GM12864 (cell line): ENCODE measurements at regions not wholly inside any gene's neighbourhood (a gene's known extent, or its start where the extent isn't known, plus 50 kb on each side); places are given as distances from the start of the nearest gene placed in this dataset.
"Not testable (repeated sequence)": the region's sequence is repeated elsewhere in the genome, so short reads cannot be mapped to it uniquely, and the experiment has no call there.

ENCODE experiments used
- DNase-seq: peaks from one replicate; pipeline ENCODE4 v3.0.0-alpha.2; 2011; ENCODE audit warnings: low read depth
- H3K4me3 ChIP-seq: 2 replicates; pipeline ENCODE4 v1.5.1; 2011; ENCODE audit warnings: mild to moderate bottlenecking, low read depth, low read length, control low read depth
- CTCF ChIP-seq: IDR thresholded peaks from 2 replicates; pipeline ENCODE4 v1.5.1; 2011; ENCODE audit warnings: low read depth, mild to moderate bottlenecking, moderate library complexity, low read length, control low read depth, inconsistent platforms; ENCODE audit errors: missing control alignments

GRCh38 chr1:115507901-115508300 is 133.9 kb upstream of the VANGL1 start:
- no peak for DNase-seq
- TF ChIP-seq CTCF = no peak
- no peak overlapping the region for H3K4me3 ChIP-seq

- TF ChIP-seq CTCF = peak; percentile 36
- DNase-seq = no peak
- H3K4me3 ChIP-seq = no peak overlapping the region
Measured at GRCh38 chr1:115506924-115507589, 134.7 kb upstream of the VANGL1 start.

GRCh38 chr1:115506518-115506917 is 135.3 kb upstream of the VANGL1 start:
- no peak overlapping the region for H3K4me3 ChIP-seq
- no peak for TF ChIP-seq CTCF
- DNase-seq = no peak

- no peak for TF ChIP-seq CTCF
- H3K4me3 ChIP-seq = no peak overlapping the region
- DNase-seq = no peak
Measured at GRCh38 chr1:115505148-115505571, 136.6 kb upstream of the VANGL1 start.

GRCh38 chr1:115502183-115502582 is 139.6 kb upstream of the VANGL1 start:
- H3K4me3 ChIP-seq, DNase-seq: not testable (repeated sequence)

GRCh38 chr1:115501476-115501875 is 140.3 kb upstream of the VANGL1 start:
- no peak overlapping the region for H3K4me3 ChIP-seq
- TF ChIP-seq CTCF = no peak
- no peak for DNase-seq

- H3K4me3 ChIP-seq = no peak overlapping the region
- no peak for TF ChIP-seq CTCF
- DNase-seq = no peak
Measured at GRCh38 chr1:115499253-115499652, 142.5 kb upstream of the VANGL1 start.
